ENCODE measurements at regions not wholly inside any gene's neighbourhood (a gene's known extent, or its start where the extent isn't known, plus 50 kb on each side); places are given as distances from the start of the nearest gene placed in this dataset.

GRCh38 chr9:29844251-29844650, 2271.0 kb upstream of the C9orf72 start:
- no peaks in the 10 kb centered on the region for H3K27me3 ChIP-seq
- TF ChIP-seq Cebpa-rat (IDR thresholded peaks at IDR 0.05): no peak

GRCh38 chr9:29850664-29851063, 2277.4 kb upstream of the C9orf72 start:
- no peak overlapping the region for H3K4me3 ChIP-seq
- TF ChIP-seq Cebpa-rat (IDR thresholded peaks at IDR 0.05): no peak
- H3K27me3 ChIP-seq: no peaks in the 10 kb centered on the region

More at GRCh38 chr9:29844251-29844650, 2271.0 kb upstream of the C9orf72 start:
- H4K20me1 ChIP-seq: no peaks in the 10 kb centered on the region
- H3K4me2 ChIP-seq: no peak overlapping the region
- H3K9me3 ChIP-seq (replicated peaks in 1 of 11): peaks cover 0 to 3% (median 0%) of the 10 kb centered on the region in 11 experiments; a peak in 1 of 22 replicates
- H3K4me3 ChIP-seq: no peak overlapping the region
- H3K9ac ChIP-seq: no peak overlapping the region
- H3K27ac ChIP-seq: no peak overlapping the region
- no peaks in the 10 kb centered on the region for H3K4me1 ChIP-seq
- H3K36me3 ChIP-seq: no peaks in the 10 kb centered on the region

GRCh38 chr9:29861803-29862202, 2288.5 kb upstream of the C9orf72 start:
- Histone ChIP-seq H3K4me3 (no peak overlapping the region), H3K27ac (no peak overlapping the region), H3K4me1 (no peaks in the 10 kb centered on the region), H3K27me3 (no peaks in the 10 kb centered on the region), H3K9ac (no peak overlapping the region), H4K20me1 (no peaks in the 10 kb centered on the region), H3K36me3 (no peaks in the 10 kb centered on the region), H3K9me3 (replicated peaks in 1 of 11) (no peaks in the 10 kb centered on the region), H3K4me2 (no peak overlapping the region)
- no peak for TF ChIP-seq Cebpa-rat (IDR thresholded peaks at IDR 0.05)

More at GRCh38 chr9:29850664-29851063, 2277.4 kb upstream of the C9orf72 start:
- Histone ChIP-seq H3K4me2 (no peak overlapping the region), H3K4me1 (no peaks in the 10 kb centered on the region), H3K9me3 (replicated peaks in 1 of 11) (peaks cover 0 to 3% (median 0%) of the 10 kb centered on the region in 11 experiments; a peak in 1 of 22 replicates), H4K20me1 (no peaks in the 10 kb centered on the region), H3K9ac (no peak overlapping the region), H3K36me3 (no peaks in the 10 kb centered on the region), H3K27ac (no peak overlapping the region)

GRCh38 chr9:29865764-29866313, 2292.6 kb upstream of the C9orf72 start:
- H3K4me3 ChIP-seq: no peak overlapping the region
- H3K4me2 ChIP-seq: no peak overlapping the region
- no peak overlapping the region for H3K27ac ChIP-seq
- no peak overlapping the region for H3K9ac ChIP-seq
- peaks cover 0 to 5% (median 0%) of the 10 kb centered on the region in 11 experiments; a peak in 1 of 22 replicates for H3K9me3 ChIP-seq (replicated peaks in 1 of 11)
- no peaks in the 10 kb centered on the region for H3K27me3 ChIP-seq
- TF ChIP-seq Cebpa-rat (IDR thresholded peaks at IDR 0.05): no peak
- H3K4me1 ChIP-seq: no peaks in the 10 kb centered on the region
- no peaks in the 10 kb centered on the region for H3K36me3 ChIP-seq
- no peaks in the 10 kb centered on the region for H4K20me1 ChIP-seq

GRCh38 chr9:29866556-29866955, 2293.3 kb upstream of the C9orf72 start:
- Histone ChIP-seq H3K27ac (no peak overlapping the region), H3K4me3 (no peak overlapping the region), H3K27me3 (no peaks in the 10 kb centered on the region), H3K4me2 (no peak overlapping the region), H3K9ac (no peak overlapping the region), H3K4me1 (no peaks in the 10 kb centered on the region), H4K20me1 (no peaks in the 10 kb centered on the region), H3K36me3 (no peaks in the 10 kb centered on the region), H3K9me3 (replicated peaks in 1 of 11) (peaks cover 0 to 5% (median 0%) of the 10 kb centered on the region in 11 experiments; a peak in 1 of 22 replicates)
- TF ChIP-seq Cebpa-rat (IDR thresholded peaks at IDR 0.05): no peak

GRCh38 chr9:29873579-29873978, 2300.3 kb upstream of the C9orf72 start:
- Histone ChIP-seq H3K9me3 (replicated peaks in 1 of 11) (peaks cover 0 to 5% (median 0%) of the 10 kb centered on the region in 11 experiments; a peak in 1 of 22 replicates), H3K27ac (no peak overlapping the region), H3K4me1 (no peaks in the 10 kb centered on the region), H3K27me3 (no peaks in the 10 kb centered on the region), H3K36me3 (no peaks in the 10 kb centered on the region), H3K4me2 (no peak overlapping the region), H3K9ac (no peak overlapping the region), H4K20me1 (no peaks in the 10 kb centered on the region), H3K4me3 (no peak overlapping the region)
- no peak for TF ChIP-seq Cebpa-rat (IDR thresholded peaks at IDR 0.05)

- no peaks in the 10 kb centered on the region for H3K36me3 ChIP-seq
- H3K4me1 ChIP-seq: no peaks in the 10 kb centered on the region
- no peak for TF ChIP-seq Cebpa-rat (IDR thresholded peaks at IDR 0.05)
- no peak overlapping the region for H3K4me2 ChIP-seq
- no peaks in the 10 kb centered on the region for H3K27me3 ChIP-seq
- H3K9me3 ChIP-seq (replicated peaks in 1 of 11): 0 out of 22 replicates have a peak, but pooled peaks cover 0 to under 1% (median 0%) of the 10 kb centered on the region in 11 experiments
- H3K9ac ChIP-seq: no peak overlapping the region
- H4K20me1 ChIP-seq: no peaks in the 10 kb centered on the region
- no peak overlapping the region for H3K27ac ChIP-seq
- no peak overlapping the region for H3K4me3 ChIP-seq
Measured at GRCh38 chr9:29875547-29875946, 2302.3 kb upstream of the C9orf72 start.

GRCh38 chr9:29882767-29883166, 2309.5 kb upstream of the C9orf72 start:
- no peaks in the 10 kb centered on the region for H3K4me1 ChIP-seq
- H3K27me3 ChIP-seq: no peaks in the 10 kb centered on the region
- no peak overlapping the region for H3K4me2 ChIP-seq
- no peaks in the 10 kb centered on the region for H4K20me1 ChIP-seq
- no peak overlapping the region for H3K4me3 ChIP-seq
- no peak for TF ChIP-seq Cebpa-rat (IDR thresholded peaks at IDR 0.05)
- no peak overlapping the region for H3K27ac ChIP-seq
- H3K36me3 ChIP-seq: no peaks in the 10 kb centered on the region
- no peaks in the 10 kb centered on the region for H3K9me3 ChIP-seq (replicated peaks in 1 of 11)
- H3K9ac ChIP-seq: no peak overlapping the region

GRCh38 chr9:29906065-29906464, 2332.8 kb upstream of the C9orf72 start:
- Histone ChIP-seq H3K4me2 (no peak overlapping the region), H3K4me3 (no peak overlapping the region), H3K9me3 (replicated peaks in 1 of 11) (no peaks in the 10 kb centered on the region), H3K27ac (no peak overlapping the region), H4K20me1 (no peaks in the 10 kb centered on the region), H3K27me3 (no peaks in the 10 kb centered on the region), H3K36me3 (no peaks in the 10 kb centered on the region), H3K4me1 (no peaks in the 10 kb centered on the region), H3K9ac (no peak overlapping the region)
- no peak for TF ChIP-seq Cebpa-rat (IDR thresholded peaks at IDR 0.05)

GRCh38 chr9:29928072-29928471, 2354.8 kb upstream of the C9orf72 start:
- Histone ChIP-seq H3K4me1 (no peaks in the 10 kb centered on the region), H3K36me3 (no peaks in the 10 kb centered on the region), H4K20me1 (no peaks in the 10 kb centered on the region), H3K9ac (no peak overlapping the region), H3K9me3 (replicated peaks in 1 of 11) (no peaks in the 10 kb centered on the region), H3K4me2 (no peak overlapping the region), H3K27ac (no peak overlapping the region), H3K4me3 (no peak overlapping the region), H3K27me3 (no peaks in the 10 kb centered on the region)
- TF ChIP-seq Cebpa-rat (IDR thresholded peaks at IDR 0.05): no peak
